ENCODE measurements at regions not wholly inside any gene's neighbourhood (a gene's known extent, or its start where the extent isn't known, plus 50 kb on each side); places are given as distances from the start of the nearest gene placed in this dataset.

DNA sequence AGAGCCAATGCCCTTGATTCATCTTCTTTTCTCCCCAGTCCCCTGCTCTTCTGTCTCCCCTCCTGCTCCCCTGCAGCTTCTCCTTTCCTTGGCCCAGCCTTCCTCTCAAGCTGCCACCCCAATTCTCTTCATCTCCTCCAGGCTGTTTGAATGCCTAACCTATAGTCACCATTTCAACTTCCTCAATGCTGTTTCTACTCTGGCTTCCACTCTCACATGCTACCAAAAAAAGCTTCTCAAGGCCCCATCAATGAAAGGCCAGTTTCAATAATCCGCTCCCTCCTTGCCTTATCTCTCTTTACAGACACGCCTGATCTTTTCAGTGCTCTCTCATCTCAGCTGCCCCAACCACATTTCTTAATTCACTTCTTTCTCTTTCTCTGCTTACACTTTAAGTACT lies 212.2 kb upstream of the GPR149 start:
- TF ChIP-seq, protein P1, sequence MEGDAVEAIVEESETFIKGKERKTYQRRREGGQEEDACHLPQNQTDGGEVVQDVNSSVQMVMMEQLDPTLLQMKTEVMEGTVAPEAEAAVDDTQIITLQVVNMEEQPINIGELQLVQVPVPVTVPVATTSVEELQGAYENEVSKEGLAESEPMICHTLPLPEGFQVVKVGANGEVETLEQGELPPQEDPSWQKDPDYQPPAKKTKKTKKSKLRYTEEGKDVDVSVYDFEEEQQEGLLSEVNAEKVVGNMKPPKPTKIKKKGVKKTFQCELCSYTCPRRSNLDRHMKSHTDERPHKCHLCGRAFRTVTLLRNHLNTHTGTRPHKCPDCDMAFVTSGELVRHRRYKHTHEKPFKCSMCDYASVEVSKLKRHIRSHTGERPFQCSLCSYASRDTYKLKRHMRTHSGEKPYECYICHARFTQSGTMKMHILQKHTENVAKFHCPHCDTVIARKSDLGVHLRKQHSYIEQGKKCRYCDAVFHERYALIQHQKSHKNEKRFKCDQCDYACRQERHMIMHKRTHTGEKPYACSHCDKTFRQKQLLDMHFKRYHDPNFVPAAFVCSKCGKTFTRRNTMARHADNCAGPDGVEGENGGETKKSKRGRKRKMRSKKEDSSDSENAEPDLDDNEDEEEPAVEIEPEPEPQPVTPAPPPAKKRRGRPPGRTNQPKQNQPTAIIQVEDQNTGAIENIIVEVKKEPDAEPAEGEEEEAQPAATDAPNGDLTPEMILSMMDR (IDR thresholded peaks at IDR 0.05) = no peak
- no peak for TF ChIP-seq POLR2A (IDR thresholded peaks at IDR 0.05)
